Epithelial cell of esophagus (primary cell): ENCODE measurements at regions not wholly inside any gene's neighbourhood (a gene's known extent, or its start where the extent isn't known, plus 50 kb on each side); places are given as distances from the start of the nearest gene placed in this dataset.

Experiments
- DNase-seq: peaks from one replicate; pipeline ENCODE4 v3.0.0; 2010; ENCODE audit warnings: low read depth
- H3K4me3 ChIP-seq: 2 replicates; pipeline ENCODE4 v1.5.1; 2011; ENCODE audit warnings: mild to moderate bottlenecking, low read length, control low read depth
- TF ChIP-seq, protein P1 (sequence below): IDR thresholded peaks from 2 replicates; pipeline ENCODE4 v1.5.1; 2011; ENCODE audit warnings: low read depth, mild to moderate bottlenecking, low read length, control low read depth, inconsistent platforms; ENCODE audit not compliant: insufficient read depth; ENCODE audit errors: missing control alignments

DNA sequence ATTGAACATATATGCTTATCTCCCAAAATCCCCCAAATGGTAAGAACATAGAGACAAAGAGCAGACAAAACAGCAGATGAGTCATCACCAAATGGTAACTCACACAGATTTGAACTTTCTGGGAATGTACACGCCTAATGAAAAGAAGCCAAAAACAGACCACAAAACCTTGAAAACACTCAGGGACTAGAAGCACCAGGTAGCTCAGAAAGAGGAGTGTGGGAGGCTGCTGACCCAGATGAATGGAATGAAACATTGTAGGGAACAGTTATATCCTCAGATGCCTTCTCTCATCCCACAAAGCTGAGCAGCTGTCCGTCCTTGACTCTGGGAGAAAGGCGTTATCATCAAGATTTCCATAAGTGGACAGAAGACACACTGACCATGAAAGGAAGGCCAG is 307.0 kb upstream of the USP25 start:
- TF ChIP-seq, protein P1, sequence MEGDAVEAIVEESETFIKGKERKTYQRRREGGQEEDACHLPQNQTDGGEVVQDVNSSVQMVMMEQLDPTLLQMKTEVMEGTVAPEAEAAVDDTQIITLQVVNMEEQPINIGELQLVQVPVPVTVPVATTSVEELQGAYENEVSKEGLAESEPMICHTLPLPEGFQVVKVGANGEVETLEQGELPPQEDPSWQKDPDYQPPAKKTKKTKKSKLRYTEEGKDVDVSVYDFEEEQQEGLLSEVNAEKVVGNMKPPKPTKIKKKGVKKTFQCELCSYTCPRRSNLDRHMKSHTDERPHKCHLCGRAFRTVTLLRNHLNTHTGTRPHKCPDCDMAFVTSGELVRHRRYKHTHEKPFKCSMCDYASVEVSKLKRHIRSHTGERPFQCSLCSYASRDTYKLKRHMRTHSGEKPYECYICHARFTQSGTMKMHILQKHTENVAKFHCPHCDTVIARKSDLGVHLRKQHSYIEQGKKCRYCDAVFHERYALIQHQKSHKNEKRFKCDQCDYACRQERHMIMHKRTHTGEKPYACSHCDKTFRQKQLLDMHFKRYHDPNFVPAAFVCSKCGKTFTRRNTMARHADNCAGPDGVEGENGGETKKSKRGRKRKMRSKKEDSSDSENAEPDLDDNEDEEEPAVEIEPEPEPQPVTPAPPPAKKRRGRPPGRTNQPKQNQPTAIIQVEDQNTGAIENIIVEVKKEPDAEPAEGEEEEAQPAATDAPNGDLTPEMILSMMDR, result no peak
- no peak overlapping the region for H3K4me3 ChIP-seq
- DNase-seq, result peak; percentile 85

DNA sequence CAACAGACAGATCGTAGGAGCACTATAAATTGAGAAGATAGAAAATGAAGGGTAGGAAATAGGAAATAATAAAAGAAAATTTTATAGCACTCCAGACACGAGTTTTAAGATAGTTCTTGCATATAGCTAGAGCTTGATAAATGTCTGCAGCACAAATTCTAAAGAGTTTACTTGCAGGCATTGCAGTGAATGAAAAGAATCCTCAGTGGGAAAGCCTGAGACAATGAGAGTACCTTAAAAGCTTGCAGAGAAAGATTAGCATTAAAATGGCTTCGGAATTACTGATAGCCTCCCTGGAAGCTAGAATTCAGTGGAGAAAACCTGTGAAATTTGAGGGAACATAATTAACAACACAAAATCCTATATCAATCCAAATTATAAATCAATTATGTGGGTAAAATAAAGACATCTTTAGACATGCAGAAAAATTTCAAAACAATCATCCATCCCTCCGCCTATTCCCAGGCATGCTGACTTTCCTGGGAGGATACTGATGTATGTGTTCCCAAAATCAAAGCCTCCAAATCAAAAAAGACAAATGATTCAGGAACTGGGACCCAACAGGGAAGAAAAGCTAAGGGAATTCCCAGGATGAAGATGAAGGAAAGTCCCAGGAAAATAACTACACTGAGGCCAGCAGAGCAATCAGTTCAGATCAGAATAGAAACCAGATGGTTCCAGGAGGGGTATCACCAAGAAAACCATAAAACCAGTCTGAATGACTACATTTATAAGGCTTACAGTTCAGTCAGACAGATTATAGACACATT is 305.9 kb upstream of the USP25 start:
- no peak for DNase-seq
- TF ChIP-seq, protein P1, result no peak
- no peak overlapping the region for H3K4me3 ChIP-seq

DNA sequence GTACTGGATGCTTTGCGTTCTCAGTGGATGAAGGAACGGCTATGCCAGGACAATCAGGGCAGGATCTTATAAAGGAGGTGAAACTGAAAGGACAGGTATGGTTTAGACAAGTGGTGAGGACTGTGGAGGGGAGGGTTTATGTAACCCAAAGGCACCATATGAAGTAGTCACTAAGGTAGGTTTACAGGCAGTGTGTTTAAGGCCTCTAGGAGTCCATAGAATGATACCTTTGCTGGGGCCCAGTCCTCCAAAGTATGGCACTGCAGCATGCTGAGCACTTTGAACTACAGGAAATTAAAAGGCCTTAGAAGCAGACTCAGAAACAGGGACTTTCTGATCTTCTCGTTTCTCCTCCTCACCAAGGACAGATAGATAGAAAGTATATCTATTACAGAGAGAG is 304.7 kb upstream of the USP25 start:
- no peak for DNase-seq
- no peak overlapping the region for H3K4me3 ChIP-seq
- TF ChIP-seq, protein P1, result no peak

DNA sequence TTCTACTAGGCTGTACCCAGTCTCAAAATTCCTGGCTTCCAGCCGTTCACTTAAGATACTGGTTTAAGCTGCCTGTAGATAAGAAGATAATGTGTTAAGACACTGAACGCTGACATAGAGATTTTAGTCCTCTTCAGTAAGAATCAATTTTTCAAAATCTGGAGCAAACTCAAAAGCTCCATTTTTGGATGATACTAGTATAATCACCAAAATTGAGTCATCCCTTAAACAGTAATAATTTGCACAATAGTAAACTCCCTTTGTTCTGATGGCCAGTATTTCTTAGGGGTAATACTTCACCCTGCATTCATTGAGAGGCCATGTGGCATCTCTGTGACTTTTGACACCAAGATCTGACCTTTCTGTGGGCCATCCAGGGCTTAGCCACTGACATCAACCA is 299.8 kb upstream of the USP25 start:
- H3K4me3 ChIP-seq, result no peak overlapping the region
- no peak for DNase-seq
- TF ChIP-seq, protein P1, result no peak

DNA sequence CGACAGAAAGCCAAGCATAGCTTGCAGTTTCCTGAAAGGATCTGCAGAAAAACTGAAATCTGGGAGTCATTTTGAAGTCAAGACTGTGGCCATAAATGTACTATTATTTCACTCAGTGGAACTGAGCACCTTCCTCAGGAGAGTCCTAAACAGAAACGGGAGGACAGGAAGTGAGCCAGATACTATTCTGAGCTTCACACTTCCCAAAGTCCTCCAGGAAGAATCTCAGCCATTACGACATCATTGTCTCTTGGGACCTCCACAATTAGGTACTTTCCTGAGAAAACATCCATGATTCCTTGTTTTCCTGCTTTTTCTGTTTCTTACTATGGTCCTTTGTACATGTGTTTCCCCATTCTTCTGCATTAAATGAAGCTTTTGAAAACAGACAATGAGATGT is 299.2 kb upstream of the USP25 start:
- no peak for DNase-seq
- H3K4me3 ChIP-seq, result no peak overlapping the region
- TF ChIP-seq, protein P1, result no peak

DNA sequence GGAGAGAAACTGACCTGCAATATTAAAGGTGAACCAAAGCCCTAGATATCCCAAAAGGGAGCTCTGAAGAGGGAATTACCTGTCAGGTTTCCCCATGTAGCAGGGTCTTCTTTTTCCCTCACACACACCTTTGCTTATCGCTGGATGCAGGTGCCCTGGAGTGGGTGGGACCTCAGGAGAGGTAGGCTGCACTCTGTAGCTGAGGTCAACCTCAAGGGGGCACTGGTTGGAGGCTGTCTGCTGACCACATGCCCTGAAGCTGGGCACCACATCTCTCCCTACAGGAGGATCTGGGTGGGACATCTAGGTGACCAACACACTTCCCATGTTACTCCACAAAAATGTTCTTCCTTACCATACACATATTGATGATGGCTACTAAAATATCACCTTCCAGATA is 298.7 kb upstream of the USP25 start:
- TF ChIP-seq, protein P1, result no peak
- no peak for DNase-seq
- no peak overlapping the region for H3K4me3 ChIP-seq

DNA sequence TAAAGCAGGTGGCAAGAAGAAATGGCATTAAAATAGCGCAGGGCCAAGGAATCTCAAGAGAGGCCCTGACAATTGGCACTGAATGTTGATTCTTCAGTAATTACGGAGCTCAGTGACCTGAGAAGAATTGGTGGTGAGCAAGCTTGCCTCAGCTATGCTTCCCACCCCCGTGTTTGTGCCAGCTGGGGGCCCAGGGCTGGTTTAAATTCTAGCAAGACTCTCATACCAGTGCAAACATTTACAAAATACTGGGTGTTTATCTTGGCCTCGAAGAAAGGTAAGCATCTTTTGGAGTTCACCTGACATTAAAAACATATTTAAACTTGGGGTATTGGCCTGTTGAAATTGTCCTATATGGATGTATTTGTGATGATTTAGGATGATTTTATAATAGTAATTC is 296.7 kb upstream of the USP25 start:
- TF ChIP-seq, protein P1, result no peak
- DNase-seq, result no peak
- no peak overlapping the region for H3K4me3 ChIP-seq
